GM19395 (cell line): ENCODE measurements at regions not wholly inside any gene's neighbourhood (a gene's known extent, or its start where the extent isn't known, plus 50 kb on each side); places are given as distances from the start of the nearest gene placed in this dataset.
A peak's percentile ranks its signal among the peaks of the same experiment; 100 is the strongest.

Experiments
- ATAC-seq: cut with Tn5 transposase; IDR thresholded peaks from one replicate; pipeline ENCODE4 v1.9.1; 2021; ENCODE audit warnings: mild to moderate bottlenecking, moderate library complexity; ENCODE audit not compliant: unreplicated experiment

GRCh38 chr2:222064286-222064685 is 234.5 kb downstream of the PAX3 start:
- no peak for ATAC-seq

- no peak for ATAC-seq
Measured at GRCh38 chr2:222058819-222059445, 239.9 kb downstream of the PAX3 start.

DNA sequence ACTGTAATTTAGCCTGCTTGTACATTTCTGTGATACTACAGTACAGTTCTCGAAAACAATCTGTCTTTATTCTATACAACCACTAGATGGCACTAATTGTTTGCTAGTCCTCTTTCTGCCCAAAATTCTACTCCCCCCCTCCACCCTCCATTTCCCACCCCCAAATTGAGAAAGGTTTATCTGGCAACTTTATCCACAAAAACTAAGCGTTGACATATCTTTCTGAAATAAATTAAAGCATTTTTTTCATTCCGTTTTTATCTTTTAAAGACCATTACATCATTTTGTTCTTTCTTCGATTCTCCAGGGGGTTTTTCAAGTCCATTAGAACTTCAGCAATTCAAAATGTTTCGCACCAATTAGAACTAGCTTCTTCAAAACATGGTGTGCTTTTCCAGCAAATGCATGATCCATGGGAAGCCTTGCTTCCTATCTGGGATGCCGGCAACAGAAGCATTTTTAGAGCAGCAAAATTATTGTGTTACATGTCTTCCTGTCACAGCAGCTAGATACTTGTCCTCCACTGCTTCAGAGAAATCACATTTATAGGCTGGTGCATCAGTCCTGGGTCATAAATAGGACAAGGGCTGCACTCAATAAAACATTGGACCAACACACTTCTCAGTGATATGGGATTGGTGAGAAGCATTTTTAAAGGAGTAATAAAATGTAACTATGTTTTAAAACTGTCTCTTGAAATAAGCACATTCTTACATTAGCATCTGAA is 241.3 kb downstream of the PAX3 start:
- ATAC-seq: peak; percentile 55

DNA sequence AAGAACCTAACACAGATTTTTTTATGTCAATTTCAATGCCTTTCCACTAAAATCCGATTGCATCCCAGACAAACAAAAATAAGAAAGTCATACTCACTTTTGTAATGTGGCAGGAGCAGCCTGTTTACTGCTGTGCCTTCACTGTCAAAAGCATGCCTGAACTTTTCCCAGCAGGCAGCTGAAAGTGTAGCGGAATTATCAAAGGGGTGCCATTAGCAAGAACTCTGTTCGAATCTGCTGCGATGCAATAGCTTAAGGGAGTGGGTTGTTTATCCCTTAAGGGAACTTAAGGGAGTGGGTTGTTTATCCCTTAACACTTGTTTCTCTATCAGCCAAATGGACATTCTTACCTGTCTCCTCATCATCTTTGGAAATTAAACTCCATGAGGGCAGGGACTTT is 243.5 kb downstream of the PAX3 start:
- no peak for ATAC-seq

DNA sequence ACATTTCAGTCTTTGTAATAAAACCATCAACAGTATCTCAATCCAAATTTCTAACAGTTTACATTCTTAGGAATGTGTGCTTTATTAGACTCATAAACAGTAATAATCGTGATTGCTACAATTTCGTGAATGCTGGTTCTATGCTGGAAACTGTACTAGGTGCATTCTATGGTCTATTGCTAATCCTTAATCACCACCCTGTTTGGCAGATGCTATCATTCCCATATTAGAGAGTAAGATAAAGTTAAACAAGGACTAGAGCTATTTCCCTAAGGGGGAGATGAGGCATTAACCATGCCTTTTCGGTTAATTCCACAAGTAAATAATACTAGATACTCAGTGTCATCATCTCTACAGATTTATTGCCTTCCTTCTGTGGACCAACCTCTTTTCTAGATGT is 244.0 kb downstream of the PAX3 start:
- ATAC-seq: no peak

- ATAC-seq: peak; percentile 60
Measured at GRCh38 chr2:222052934-222053367, 245.8 kb downstream of the PAX3 start.

- no peak for ATAC-seq
Measured at GRCh38 chr2:222050981-222051380, 247.8 kb downstream of the PAX3 start.

GRCh38 chr2:222049946-222050345 is 248.9 kb downstream of the PAX3 start:
- no peak for ATAC-seq

DNA sequence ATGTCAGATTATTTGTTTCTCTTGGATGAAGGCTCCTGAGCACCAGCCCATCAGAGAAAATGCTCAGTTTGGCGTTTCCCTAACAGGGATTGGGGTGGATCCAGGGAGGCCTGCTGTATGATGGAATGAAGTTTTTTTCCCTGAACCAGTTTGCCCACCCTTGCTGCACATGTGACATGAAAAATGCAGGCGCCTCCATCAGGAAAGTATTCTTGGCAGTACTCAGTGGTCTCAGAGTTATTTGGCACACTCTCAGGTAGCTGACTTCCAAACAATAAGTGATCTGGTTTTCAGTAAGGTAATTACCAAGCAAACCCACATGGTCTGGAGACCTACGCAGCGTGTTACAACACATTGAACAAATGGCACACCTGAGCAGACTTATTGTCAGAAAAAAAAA is 254.9 kb downstream of the PAX3 start:
- ATAC-seq: no peak

DNA sequence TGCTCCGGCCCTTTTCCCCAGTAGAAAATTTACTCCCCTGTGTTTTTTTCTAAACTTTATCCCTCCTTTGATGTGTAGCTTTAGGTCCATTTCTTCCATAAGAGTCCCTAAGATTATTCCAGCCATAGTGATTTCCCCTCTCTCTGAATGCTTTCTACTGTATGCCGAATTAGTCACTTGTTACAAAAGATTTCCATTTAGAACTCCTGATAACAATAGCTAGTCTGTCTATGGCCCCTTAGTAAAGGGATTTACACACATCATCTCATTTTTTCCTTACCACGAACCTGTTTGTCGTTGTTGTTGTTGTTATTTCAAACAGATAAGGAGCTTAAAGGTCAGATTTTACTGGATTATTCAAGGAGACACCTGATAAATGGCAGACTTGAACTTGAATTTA is 256.1 kb downstream of the PAX3 start:
- no peak for ATAC-seq

- ATAC-seq: no peak
Measured at GRCh38 chr2:222040333-222040732, 258.5 kb downstream of the PAX3 start.

- ATAC-seq: no peak
Measured at GRCh38 chr2:222039821-222040220, 259.0 kb downstream of the PAX3 start.

DNA sequence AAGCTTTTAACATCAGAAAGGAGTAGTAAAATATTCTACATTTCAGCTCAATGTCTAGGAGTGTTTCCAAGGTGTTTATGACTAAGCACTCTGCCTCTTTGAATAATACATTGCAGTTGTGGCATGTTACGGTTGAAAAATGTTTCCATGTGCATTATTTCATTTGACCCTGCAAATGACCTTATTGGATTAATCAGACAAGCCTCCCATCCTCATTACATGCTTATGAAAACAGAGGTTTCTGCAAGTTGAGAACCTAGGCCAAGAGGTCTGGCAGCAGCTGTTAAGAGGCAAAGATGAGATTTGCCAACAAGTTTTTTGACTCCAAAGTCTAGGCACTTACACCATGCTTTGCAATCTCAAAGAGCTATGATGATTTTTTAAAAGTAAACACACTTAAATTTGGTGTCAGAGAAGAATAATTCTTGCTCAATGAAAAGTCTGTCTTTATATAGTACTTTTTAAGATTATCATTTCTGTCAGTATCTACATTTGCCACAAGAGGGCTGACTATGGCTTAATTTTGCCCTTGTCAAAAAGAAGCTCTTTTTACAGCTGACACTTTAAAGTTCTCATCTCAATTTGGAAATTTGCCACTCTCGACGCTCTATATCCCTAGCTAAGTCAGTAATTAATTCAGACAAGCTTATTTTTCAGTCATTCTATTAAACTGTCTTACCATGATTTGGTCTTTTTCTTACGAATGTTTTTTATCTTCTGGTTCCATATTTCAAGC is 260.6 kb downstream of the PAX3 start:
- ATAC-seq: no peak

DNA sequence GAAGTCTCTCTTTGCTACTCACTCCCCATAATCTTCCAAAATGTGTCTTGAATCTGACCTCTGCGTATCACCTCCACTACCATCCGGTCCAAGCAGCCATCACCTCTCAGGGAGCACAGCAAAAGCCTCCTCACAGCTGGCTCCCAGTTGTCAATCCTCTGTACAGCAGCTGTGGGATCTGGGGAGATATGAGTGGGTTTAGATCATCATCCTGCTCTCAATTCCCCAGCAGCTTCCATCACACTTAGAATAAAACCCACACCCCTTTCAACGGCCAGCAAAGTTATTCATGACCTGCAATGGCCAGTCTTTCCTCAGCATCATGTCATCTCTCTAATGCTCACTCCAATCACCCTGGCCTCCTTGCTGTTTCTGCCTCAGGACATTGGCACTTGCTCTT is 261.6 kb downstream of the PAX3 start:
- ATAC-seq: no peak

GRCh38 chr2:222034058-222034457 is 264.7 kb downstream of the PAX3 start:
- ATAC-seq: no peak

DNA sequence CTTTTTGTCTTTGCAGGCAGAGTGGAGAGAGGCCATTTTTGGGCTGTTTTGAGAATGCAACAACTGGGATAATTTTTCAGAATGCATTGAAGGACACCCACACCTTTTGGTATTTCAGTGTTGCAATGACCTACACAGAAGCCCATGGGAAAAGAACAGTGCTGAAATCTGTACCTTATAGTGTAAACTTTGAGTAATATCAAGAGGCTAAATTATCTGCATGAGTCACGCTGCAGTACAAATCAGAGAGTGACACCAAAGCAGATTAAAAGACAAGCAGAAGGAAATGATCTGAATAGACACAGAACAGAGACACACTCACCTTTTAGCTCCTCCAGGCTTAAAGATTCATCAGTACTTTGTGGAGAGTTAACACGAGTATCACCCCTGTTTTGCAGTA is 265.3 kb downstream of the PAX3 start:
- no peak for ATAC-seq

DNA sequence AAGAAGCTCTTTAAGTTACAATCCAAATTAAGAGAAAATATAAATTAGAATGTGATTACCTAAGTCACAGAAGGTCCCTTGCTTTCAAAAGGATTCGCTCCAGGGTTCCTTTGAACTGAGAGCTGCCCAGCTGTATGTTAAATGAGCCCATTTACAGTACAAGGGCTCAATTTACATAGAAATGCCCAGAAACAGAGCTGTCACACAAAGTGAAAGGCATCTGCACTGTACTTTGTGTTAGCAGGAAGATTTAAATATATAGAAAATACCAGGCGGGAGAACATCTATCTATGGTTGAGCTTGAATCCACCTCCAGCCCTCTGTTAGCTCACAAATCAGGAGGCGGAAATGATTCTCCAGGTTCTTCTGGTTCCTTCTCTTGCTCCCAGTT is 272.9 kb downstream of the PAX3 start:
- no peak for ATAC-seq

DNA sequence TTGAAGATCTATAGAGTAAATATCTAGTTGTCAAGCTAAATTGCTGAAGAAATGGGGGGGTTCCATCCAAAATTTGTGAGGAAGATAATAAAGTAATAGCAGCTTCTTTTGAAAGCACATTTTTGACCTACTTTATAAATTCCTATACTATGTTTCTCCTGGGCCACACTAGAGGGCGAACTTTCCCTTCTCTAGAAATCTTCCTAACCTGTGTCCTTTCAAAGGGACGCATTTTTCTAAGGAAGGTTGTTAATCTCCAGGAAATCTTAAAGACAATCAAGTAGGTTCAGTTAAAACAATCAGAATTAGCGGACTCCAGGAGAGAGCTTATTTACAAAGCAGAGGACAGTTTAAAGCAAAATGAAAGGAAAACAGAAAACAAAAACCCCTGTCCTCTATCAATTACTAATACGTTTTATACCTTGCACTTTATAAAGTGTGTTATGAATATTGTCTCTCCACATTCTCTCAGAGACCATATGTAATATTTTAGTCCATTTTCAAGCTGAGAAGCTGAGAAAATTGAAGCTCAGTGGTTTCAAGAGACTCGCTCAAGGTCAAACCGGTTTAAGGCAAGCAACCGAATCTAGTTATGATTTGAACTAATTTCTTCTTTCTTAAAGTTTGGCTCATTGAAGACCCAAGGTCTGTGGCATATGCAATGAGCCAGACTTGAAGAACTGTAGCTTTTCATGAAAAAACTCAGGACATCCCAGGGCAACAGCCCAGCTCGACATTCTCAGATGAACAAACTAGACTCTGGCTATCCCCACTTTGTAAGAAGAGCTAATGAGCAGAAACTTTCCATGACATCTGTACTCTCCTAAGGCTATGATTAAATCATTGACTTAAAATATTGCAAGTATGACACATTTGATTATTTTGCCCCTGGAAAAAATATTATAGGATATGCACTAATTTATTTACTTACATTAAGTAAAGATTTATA is 273.6 kb downstream of the PAX3 start:
- no peak for ATAC-seq

GRCh38 chr2:222017252-222017850 is 281.4 kb downstream of the PAX3 start:
- no peak for ATAC-seq

DNA sequence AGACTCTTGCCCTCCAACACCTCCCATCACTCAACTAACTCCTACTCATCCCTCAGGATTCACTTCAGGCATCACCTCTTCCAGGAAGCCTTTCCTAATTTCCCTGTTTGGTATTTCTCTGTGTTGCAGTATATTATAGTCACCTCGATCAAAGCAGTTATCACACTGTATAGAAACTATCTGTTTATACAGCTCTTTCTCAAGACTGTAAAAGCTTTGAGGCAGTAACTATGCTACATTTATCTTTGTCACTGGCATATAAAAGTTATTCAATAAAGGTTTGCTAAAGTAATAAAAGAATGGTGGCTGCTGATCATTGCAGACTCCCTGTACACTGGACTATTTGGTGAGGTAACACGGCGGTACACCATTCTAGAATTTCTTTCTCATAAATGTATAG is 284.9 kb downstream of the PAX3 start:
- ATAC-seq: no peak

DNA sequence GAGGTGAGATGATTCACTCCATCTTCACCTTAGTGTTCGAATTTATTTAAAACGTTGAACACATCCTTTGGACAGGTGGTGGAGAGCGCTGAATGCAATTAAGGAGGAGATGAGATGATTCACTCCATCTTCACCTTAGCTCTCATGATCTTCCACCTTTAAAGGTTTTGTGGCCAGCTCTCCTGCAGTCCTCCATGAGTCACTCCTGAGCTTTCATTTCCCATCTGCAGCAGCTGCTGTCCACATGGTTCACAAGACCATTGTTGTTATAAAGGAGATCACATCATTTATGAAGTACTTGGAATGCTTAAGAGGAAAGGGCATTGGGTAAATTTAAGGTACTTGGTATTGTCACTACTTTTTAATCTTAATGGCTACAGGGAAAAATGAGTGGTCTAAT is 298.5 kb downstream of the PAX3 start:
- no peak for ATAC-seq
